GM21825 (cell line): ENCODE measurements at regions not wholly inside any gene's neighbourhood (a gene's known extent, or its start where the extent isn't known, plus 50 kb on each side); places are given as distances from the start of the nearest gene placed in this dataset.
"Not testable (repeated sequence)": the region's sequence is repeated elsewhere in the genome, so short reads cannot be mapped to it uniquely, and the experiment has no call there.

Experiments
- ATAC-seq: cut with Tn5 transposase; IDR thresholded peaks from one replicate; pipeline ENCODE4 v1.9.1; 2021; ENCODE audit warnings: mild to moderate bottlenecking, moderate library complexity; ENCODE audit not compliant: unreplicated experiment

DNA sequence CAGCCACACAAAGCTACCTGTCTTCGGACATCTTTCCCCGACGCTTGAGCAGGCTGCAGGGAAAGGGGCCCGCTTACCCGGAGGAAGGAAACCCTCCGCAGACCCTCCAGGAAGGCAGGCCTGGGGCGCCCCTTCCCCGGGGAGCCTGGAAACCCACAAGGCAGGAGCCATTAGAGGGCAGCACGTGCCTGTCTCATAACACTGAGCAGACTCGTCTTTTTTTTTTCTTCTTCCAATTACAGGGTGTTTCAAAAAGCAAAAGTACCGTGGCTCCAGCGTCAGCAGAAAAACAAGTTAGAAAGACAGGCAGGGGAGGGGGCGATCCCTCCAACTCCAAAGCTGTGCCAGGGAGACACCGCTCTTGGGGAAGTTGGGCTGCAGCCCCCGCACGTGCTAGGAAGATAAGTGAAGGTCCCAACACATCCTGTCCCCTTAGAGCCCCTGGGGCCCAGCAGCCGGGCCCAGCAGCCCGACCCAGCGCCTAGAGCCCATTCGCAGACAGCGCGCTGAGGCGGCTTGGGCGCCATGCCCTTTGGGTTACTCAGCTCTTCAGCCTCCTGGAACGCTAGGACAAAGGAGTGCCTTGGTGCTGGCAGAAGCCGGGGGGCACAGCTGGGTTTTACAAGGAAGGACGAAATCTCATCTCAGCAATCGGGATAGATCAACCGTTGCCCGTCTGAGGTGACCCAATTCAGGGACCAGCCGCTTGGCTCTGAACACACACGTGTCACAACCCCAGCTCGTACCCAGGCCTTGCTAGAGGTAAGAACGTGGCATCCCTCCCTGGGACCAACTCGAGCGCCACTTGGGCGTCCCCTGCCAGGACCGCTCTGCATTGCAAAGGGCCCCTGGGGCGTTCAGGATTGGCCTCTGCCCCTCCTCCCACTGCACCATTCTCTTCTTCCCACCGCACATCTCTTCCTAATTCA lies 136.3 kb downstream of the LY86 start:
- no peak for ATAC-seq

DNA sequence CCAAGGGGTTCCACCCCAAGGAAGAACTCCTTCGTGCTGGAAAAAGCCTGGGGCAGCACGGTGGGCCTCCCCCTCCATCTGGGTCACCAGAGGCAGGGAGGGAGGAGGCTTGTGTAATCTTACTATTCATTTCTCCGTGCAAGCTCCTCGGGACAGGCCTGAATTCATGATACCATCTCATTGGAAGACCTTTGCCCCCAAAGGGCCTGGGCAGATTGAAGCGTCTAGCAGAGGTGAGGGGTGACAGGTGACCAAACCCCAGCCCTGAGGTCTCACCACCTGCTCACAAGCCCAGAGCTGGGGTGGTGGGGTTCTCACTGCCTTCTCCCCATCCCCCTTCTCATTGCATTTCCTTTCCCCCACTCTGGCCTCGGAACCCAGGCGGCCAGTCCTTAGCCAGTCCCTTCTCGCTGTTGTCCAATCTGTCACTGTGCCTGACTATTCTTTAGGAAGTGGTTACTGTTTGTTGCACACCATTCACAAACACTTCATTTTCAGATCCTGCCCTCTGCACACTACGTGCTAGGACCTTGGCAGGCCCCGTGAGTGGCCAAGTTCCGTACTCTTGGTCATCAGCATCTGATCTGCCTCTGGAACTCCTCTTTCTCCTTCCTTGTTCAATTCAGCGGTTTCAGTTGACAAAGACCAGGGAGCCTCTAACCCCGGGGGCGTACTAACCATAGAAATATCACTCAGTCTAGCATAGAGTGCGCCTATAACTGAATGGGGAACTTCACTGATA lies 137.1 kb downstream of the LY86 start:
- no peak for ATAC-seq

DNA sequence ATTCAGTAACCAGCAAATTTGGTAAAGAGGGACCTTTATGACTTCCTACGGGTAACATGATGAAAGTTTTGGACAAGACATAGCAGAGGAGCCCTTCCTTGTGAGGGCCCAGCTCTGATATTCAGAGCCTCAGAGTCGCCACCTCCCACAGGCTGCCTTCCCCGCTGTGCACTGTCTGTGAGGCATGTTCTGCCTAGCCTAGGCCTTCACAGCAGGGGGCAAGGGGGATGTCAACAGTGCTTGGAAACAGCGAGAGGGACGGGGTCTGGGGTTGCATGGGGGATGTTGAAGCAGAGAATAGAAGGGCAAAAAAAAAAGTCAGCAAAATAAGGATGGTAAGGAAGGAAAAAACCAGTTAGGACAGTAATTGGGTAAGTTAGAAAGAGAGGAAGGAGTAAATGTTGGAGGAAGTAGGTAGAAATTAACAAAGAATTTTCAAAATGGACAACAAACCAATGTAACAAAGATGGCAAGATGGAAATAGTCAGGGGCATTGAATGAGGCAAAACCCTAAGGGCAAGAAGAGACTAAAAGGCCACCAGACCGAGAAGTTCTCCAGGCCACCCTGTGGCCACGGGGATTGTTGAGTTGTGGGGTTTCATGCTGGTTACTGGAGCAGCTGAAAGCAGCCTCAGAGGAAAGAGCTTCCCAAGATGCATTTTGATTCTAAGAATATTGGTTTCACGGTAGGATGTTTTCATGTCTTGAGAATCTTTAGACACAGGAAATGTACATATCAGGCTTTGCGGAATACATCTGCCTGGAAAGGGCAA lies 139.8 kb downstream of the LY86 start:
- no peak for ATAC-seq

DNA sequence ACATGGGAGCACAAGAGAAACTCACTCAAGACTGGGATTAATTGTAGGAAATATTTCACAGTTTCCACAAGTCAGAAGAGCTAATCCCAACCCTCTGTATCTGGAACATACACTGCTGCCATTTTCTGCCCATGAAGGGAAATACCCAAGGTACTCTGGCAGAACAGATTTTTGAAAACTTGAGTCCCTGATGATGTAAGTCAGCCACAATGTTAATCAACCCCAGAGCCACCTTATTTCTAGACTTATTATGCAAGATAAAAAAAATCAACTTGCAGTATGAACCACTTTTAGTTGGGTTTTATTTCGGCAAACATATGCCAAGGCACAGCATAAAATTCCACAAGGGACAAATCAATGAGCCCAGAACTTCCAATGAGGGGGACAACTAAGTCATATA lies 141.5 kb downstream of the LY86 start:
- ATAC-seq: no peak

DNA sequence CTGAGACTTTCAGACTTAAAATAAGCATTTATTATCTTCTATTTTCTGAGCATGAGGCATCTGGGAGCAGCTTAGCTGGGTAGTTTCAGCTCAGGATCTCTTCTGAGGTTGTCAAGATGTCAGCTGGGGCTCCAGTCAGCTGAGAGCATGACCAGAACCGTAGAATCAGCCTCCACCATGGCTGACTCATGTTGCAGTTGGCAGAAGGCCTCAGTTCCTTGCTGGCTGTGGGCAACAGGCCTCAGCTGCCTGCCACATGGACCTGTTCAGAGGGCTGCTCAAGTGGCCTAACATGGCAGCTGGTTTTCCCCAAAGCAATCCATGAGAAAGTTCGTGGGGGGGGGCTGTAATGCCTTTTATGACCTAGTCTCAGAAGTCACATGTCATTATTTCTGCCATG lies 142.3 kb downstream of the LY86 start:
- ATAC-seq: no peak

DNA sequence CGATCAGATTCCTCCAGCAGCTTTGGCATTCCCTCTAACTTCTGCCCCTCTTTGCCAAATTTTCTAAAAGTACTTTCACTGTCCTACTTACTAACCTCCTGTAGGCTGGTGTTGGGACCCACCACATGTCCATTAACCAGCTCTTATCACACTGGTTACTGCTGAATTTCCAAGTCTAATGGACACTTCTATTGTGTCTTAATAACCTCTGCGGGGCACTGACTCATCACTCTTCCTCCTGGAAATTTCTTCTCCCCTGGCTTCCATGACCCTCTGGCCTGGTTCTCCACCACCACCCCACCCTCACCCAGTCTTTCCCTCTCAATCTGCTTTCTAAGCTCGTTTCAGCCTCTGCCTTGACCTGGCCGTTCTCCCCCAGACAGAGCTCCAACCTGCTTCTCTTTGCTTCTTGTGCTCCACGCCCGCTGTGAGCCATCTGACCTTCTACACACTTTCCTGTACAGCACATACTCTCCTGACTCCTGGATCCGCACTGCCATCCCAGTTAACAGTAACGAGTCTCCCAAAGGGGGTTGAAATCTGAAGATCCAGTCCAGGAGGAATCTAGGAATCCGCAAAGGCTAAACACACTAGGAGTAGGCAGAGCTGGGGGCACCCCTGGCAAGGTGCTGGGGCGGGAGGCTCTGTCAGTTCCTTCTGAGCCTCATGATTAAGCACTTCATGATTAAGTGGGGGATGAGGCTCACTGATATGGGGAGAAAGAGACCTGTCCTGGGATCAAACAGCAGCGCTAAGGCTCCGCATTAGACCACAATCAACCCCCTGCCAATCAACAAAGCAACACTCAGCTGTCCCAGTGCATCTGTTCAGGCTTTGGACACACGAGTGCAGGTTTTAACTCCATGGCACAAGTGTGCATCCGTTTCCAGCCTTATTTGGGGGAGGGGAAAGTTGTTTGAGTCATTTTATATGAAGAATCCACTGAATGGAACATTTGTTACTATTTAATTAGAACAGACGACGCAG lies 146.3 kb downstream of the LY86 start:
- no peak for ATAC-seq

DNA sequence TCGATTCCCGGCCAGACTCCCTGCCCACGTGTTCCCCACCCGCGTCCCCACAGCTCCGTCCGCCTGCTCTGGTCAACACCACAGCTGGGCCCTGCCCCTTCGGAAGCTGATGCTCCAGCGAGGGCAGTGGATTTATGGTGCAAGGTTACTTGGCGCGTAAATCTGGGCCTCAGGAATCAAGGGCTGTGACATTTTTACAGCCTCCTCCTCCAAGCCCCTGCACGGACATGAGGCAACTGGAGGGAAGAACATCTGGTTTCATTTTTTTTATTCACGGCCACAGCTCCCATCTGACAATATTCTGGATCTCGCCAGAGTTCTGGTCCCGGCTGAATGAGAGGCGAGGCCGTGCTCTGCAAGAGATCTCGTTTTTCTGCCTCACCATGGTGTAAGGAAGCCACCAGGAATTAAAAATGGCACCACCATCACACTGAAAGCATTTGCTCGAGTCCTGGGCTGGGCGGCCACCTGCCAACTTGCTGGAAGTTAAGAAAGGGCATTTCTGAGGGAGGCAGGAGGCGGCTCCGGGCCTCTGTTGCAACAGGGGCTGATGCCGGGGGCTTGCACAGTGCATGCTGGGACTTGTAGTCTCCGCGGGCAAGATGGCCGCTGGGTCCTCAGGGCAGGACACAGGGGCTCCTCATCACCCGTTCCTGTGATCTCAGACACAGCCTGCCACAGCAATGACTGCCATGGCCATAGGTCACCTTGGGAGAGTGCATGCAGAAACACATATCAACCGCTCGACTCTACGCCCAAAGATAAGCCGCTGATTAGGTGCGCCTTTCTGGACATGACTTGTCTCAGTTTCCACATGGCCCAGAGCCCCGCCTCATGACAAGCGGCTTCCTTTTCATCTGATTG lies 148.5 kb downstream of the LY86 start:
- ATAC-seq: no peak

DNA sequence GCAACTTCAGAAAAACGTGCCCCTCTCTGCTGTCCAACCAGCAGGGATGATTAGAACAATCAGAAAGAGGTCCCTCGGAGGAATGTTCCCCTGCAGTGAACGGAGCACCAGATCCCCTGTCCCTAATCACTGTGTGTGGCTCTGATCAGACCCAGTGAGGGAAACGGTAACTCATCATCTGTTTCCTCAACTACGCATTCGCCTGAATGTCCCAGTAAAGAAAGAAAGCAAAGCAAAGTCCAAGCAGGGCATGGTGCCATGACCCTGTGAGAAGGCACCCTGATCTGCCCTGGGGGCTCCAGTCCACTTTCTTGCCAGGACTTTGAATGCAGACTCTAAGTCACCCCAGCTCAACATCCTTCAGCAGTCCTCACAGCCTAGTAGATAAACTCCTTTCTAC lies 149.2 kb downstream of the LY86 start:
- no peak for ATAC-seq

DNA sequence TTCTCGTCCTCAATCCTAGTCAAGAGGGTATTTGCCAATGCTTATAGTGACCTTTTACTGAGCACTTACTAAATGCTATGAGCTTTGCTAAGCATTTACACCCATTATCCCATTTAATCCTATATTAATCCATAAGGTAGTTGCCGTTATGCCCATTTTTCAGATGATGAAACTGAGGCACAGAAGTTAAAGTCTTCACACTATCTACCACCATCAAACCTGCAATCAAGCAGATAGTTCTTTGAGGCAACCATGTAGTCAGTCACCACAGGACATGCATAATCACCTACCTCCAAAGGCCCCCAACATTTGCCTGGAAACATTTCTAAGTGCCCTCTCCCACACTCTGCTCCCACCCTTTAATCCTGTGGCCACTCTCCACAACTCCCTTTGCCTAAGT lies 149.6 kb downstream of the LY86 start:
- no peak for ATAC-seq

DNA sequence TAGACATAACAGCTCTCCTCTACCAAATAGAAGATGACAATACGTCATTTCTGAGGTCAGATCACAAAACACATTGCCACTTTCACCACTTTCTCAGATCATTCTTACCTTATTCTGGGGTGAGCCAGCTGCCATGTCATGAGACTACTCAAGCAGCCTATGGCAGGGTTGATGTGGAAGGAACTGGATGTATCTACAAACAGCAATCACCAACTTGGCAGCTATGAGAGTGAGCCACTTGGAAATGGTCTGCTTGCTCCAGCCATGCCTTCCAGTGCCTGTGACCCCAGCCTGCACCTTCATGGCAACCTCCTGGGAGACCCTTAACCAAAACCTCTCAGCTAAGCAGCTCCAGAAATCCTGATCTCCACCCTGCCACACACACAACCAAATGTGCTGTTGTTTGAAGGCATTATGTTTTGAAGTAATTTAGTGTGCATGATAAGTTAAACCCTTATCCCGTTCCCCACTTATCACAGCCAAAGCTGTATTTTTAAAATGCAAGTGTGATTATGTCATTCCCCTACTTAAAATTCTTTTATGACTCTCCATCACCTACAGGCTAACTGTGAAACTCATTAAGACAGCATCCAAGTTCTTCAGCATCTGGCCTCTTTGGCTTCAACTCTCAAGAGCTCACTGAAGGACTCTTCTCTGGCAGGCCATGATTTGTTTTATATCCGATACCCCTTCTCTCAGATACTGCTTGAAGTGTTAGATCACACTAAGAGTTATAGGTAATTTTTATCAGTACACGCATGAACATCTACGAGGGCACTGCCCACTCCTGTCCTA lies 150.6 kb downstream of the LY86 start:
- no peak for ATAC-seq

DNA sequence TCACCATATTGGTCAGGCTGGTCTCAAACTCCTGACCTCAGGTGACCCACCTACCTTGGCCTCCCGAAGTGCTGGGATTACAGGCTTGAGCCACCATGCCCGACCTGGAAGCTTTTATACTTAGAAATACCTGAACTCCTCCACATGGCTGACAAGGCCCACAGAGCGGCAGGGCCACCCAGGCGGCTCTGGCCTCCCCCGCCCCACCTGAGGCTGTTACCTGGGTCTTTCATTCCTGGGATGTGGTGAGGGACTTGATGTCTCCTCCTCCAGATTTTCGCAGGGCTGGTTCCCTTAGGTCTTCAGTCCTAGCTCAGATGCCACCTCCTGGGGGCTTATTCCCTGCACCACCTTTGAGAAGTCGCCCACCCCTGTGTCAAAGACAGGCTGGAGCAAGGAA lies 152.1 kb downstream of the LY86 start:
- no peak for ATAC-seq

DNA sequence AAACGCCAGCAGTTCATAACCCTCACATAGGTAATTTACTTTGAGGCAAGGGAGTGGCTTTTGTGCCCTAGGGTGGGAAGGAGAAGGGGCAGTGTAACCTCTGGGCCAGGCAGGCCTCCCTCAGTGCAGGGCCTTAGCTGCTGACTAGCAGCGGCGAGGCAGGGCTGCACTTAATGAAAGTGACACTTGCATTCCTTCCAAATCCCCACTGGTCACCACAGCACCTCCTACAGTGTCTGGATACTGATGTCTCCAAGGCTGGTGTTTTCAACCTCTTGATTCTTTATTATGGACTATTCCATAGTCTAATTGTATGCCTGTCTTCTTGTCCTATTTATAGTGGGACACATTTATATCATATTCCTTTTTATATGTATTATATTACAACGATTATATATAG lies 152.7 kb downstream of the LY86 start:
- no peak for ATAC-seq

DNA sequence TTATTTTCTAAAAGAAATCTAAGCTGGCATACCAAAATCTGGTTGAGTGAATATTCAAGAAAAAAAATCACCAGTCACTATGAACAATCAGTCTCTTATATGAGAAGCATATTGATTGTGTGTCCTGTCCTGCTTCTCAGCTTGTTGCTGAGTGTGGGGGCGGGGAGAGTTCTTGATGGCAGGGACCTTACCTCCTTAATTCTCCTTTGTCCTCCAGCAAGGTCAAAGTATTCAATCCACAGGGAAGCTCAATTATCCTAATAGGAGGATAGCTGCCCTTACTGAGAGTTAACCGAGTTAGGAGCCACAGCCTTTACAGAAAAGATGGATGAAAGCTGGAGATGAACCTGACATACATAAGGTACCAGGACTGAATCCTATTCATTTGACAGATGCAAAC lies 154.0 kb downstream of the LY86 start:
- no peak for ATAC-seq

DNA sequence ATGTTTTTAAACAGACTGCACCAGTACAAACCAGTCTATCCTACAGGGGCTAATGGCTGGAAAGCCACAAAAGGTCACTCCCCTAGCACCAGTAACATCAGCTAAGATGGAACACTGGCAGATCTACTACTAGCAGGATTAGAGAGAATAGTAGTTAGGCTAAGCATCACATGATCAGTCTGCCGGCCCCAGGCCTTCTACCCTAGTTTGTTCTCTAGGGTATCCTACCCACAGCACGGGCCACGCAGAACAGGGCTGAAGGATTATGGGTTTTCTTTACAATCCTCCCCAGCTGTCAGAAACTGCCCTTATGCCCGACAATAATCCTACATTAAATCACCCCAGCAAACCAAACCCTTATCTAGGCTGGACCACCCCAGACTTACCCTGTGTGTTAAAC lies 156.0 kb downstream of the LY86 start:
- ATAC-seq: no peak

DNA sequence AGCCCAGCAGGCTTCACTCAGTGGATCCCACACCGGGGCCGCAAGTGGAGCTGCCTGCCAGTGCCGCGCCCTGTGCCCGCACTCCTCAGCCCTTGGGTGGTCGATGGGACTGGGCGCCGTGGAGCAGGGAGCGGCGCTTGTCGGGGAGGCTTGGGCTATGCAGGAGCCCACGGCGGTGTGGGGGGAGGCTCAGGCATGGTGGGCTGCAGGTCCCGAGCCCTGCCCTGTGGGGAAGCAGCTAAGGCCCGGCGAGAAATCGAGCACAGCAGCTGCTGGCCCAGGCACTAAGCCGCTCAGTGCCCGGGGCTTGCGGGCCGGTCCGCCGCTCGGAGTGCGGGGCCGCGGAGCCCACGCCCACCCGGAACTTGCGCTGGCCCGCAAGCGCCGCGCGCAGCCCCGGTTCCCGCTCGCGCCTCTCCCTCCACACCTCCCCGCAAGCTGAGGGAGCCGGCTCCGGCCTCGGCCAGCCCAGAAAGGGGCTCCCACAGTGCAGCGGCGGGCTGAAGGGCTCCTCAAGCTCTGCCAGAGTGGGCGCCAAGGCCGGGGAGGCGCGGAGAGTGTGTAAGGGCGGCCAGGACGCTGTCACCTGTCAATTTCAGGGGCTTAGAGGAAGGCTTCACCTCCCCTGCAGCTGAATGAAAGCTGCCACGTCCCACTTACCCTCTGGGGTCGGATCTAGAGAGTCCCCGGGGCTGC lies 157.3 kb downstream of the LY86 start:
- ATAC-seq: not testable (repeated sequence)

DNA sequence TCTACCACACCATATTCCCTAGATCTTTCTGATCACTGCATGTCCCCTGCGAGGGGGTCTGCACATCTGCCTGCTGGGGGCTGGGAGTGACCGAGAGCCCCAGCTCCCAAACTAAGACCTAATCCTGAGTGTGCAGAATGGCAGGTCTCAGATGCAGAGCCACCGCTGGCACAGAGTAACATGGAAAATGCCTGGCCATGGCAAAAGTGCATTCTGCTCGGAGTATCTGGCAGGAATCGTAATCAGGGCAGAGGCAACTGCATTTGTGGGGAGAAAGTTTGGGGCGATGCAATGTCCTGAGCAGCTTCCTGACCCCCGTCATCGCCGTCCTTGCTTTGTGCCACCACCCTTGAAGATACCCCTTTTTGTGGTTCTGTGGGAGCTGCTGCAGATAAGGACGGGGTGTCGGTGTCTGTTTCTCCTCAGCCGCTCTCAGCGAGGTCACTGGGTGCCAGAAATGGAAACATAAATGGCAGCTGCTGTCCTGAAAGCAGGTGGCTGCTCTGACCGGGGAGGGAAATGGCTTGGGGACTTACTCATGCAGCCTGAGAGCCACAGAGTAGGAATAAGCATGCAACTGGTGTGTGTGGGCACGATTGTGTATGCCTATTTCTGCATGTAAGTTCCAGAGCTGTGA lies 157.9 kb downstream of the LY86 start:
- ATAC-seq: no peak

DNA sequence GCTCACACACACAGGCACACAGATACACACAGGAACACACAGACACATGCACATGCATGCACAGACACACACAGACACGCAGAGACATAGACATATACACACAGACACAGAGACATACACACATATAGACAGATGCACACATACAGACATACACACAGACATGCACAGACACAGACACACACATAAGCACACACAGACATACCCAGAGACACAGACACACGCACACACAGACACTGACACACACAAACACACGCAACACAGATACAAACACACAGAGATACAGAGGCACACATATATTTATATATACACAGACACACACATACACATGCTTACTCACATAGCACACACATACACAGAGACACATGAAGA lies 158.4 kb downstream of the LY86 start:
- ATAC-seq: no peak

DNA sequence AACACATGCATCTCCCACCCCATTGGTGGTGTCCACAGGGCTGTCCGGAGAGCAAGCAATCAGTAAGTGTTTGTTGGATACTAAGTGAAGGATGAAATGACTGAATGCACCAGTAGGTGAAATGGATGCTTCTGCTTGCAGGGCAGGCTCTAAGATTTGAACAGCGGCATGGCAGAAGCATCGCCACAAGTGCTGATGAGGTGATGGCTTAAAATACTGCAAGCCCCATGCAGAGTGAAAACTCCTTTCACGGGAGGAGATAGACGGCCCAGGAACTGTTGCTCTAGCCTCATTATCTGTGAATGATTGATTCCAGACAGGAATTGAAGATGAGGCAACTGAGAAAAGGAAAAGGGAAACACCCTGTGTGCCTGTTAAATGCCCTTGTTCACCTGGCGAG lies 158.9 kb downstream of the LY86 start:
- ATAC-seq: no peak
